HG03196 (cell line): ENCODE measurements at regions not wholly inside any gene's neighbourhood (a gene's known extent, or its start where the extent isn't known, plus 50 kb on each side); places are given as distances from the start of the nearest gene placed in this dataset.

Experiments
- ATAC-seq: cut with Tn5 transposase; IDR thresholded peaks from one replicate; pipeline ENCODE4 v1.9.1; 2021; ENCODE audit not compliant: unreplicated experiment

GRCh38 chr14:46788994-46789393 lies 137.4 kb upstream of the RPL10L start:
- no peak for ATAC-seq

GRCh38 chr14:46782281-46782680 lies 130.7 kb upstream of the RPL10L start:
- no peak for ATAC-seq

GRCh38 chr14:46769292-46769691 lies 117.7 kb upstream of the RPL10L start:
- peak; percentile 99 for ATAC-seq

GRCh38 chr14:46747001-46747652 lies 95.5 kb upstream of the RPL10L start:
- no peak for ATAC-seq

- ATAC-seq = no peak
These were observed 82.7 kb upstream of the RPL10L start for GRCh38 chr14:46734286-46734685.

- ATAC-seq = no peak
These were observed 65.6 kb upstream of the RPL10L start for GRCh38 chr14:46717211-46717610.
